HL-60/S4 treated with retinoic acid at 250 ng/mL for 4 days and 3 days (cell line): ENCODE measurements at regions not wholly inside any gene's neighbourhood (a gene's known extent, or its start where the extent isn't known, plus 50 kb on each side); places are given as distances from the start of the nearest gene placed in this dataset.

ENCODE experiments used
- in situ Hi-C: fragments of 300-500 bp; cut with MboI; formaldehyde crosslinking; loops from 2 replicates; pipeline ENCODE4 v1.7.0; 2022; ENCODE audit warnings: low sequenced_read_pairs

- in situ Hi-C loops = no loop called here
Observed at GRCh38 chr4:11748164-11748872, 319.6 kb upstream of the HS3ST1 start.

GRCh38 chr4:11746734-11747133, 318.0 kb upstream of the HS3ST1 start:
- in situ Hi-C loops = no loop called here

- in situ Hi-C loops = no loop called here
Observed at GRCh38 chr4:11743976-11744375, 315.3 kb upstream of the HS3ST1 start.

GRCh38 chr4:11743236-11743635, 314.5 kb upstream of the HS3ST1 start:
- in situ Hi-C loops = no loop called here

- in situ Hi-C loops = no loop called here
Observed at GRCh38 chr4:11741190-11741652, 312.5 kb upstream of the HS3ST1 start.

DNA sequence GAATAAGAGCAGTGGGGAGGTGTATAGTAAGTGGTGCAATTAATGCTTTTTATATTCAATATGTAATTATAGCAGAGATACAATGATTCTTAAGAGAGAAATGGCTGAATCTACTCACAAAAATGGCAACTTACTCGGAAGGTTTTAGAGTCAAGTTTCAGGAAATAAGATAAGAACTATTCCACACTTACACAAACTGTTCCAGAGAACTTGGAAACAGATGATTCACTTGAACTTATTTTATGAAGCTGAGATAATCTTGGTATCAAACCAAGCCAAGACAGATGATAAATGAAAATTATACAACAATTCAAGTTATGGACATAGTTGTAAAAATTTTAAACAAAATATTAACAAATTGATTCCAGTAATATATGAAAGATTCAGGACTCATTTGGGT, 311.3 kb upstream of the HS3ST1 start:
- in situ Hi-C loops = no loop called here

GRCh38 chr4:11736978-11737377, 308.3 kb upstream of the HS3ST1 start:
- in situ Hi-C loops = no loop called here

DNA sequence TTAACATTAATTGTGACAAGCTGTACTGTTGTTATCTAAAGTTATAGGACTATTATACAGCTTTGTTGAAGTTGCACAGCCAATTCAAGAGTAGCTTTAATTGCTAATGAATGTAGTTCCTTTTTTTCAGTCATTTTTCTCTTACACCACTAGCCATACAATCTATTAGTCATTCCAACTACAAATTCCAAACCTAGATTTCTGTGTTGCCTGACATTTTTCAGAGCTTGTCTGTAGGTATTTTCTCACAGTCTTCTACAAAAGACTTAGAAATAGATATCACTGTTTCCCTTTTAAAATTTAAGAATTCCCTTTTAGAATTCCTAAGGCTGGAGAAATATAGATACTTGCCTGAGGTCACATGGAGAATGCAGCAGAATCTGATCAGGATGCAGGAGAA, 307.0 kb upstream of the HS3ST1 start:
- in situ Hi-C loops = no loop called here

DNA sequence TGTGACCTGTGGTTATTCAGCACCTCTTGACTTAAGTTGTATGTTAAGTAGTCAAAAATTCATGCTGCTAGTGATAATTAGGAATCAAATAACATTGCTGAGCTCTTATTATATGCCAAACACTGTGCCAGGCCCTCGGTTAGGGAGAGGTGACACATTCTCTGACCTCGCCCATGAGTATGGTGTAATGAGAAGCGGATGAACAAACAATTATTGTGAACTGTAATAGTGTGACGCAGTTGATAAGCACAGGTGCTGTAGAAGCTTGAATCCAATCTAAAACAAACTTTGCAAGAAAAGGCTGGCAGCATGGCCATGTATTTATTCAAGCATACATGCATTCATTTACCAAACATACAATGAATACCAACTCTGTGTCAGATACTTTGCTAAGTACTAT, 303.5 kb upstream of the HS3ST1 start:
- in situ Hi-C loops = no loop called here

GRCh38 chr4:11730545-11730944, 301.9 kb upstream of the HS3ST1 start:
- in situ Hi-C loops = no loop called here

GRCh38 chr4:11729548-11729947, 300.9 kb upstream of the HS3ST1 start:
- in situ Hi-C loops = no loop called here

DNA sequence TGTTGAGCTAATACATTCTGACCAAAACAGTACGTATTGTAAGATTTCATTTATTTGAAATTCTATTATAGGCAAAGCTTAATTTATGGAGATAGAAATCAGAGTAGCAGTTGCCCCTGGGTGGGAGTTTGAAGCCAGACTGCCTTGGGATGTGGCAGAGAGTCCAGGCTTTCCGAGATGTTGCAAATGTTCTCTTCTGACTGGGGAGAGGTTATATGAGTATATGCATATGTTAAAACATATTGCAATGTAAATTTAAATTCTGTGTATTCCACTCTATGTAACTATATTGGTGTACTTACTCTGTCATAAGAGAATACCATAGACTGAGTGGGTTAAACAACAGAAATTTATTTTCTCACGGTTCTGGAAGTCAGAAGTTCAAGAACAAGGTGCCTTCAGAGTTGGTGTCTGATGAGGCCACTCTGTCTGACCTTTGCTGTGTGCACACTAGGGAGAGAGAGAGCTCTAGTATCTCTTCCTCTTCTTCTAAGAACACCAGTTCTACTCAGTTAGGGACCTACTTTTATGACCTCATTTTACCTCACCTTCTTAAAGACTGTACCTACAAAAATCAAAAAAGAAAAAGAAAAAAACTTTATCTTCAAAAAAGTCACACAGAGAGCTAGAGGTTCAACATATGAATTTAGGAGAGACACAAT, 299.3 kb upstream of the HS3ST1 start:
- in situ Hi-C loops = no loop called here

- in situ Hi-C loops = no loop called here
Observed at GRCh38 chr4:11724731-11725130, 296.0 kb upstream of the HS3ST1 start.

- in situ Hi-C loops = no loop called here
Observed at GRCh38 chr4:11722223-11722622, 293.5 kb upstream of the HS3ST1 start.

GRCh38 chr4:11720292-11720691, 291.6 kb upstream of the HS3ST1 start:
- in situ Hi-C loops = no loop called here

- in situ Hi-C loops = no loop called here
Observed at GRCh38 chr4:11719879-11720278, 291.2 kb upstream of the HS3ST1 start.

- in situ Hi-C loops = no loop called here
Observed at GRCh38 chr4:11715753-11716521, 287.2 kb upstream of the HS3ST1 start.

GRCh38 chr4:11710453-11711093, 281.9 kb upstream of the HS3ST1 start:
- in situ Hi-C loops = no loop called here

- in situ Hi-C loops = no loop called here
Observed at GRCh38 chr4:11704186-11704830, 275.6 kb upstream of the HS3ST1 start.

DNA sequence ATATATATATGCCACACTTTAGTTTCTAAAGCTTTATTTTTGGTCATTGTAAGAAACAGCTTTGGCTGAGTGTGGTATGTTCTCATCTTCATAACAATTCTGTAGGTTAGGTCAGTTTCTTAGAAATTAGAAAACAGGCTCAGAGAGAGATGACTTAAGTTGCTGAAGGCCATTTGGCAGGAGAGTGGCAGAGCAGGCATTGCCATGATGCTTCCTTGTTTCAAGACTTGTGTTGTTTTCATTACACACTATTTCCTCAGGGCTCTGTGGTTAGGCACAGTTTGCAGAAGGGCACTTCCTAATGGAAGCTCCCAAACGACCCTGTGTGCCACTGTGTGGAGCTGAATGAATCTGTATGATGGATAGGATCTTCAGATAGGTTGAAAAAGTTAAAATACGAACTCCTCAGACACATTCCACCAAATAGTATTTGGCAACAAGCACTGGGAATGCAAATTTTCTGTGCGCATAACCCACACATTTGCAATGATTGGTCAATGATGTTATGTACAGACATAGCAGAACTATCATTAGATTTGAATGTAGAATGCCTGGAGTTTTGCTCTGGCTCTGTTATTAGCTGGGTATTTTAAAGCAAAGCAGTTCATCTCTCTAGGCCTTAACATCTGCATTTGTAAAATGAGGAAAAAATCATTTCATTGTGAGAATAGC, 274.3 kb upstream of the HS3ST1 start:
- in situ Hi-C loops = no loop called here
